Tibial artery (tissue), 4 donors: ENCODE measurements at regions not wholly inside any gene's neighbourhood (a gene's known extent, or its start where the extent isn't known, plus 50 kb on each side); places are given as distances from the start of the nearest gene placed in this dataset.

Experiments
- DNase-seq, 2 donors: peaks; one replicate each; pipeline ENCODE4 v3.0.0-alpha.2; 2019
- H3K27ac ChIP-seq, 2 donors: fragments of 200-600 bp; sonication (generic) in 1 of 2; 1 replicate in 1 of 2; 2 replicates in 1 of 2; pipeline ENCODE4 v1.5.1; 2018 to 2019; ENCODE audit warnings: mild to moderate bottlenecking in 1 of 2
- H3K27me3 ChIP-seq, 2 donors: fragments of 200-600 bp; sonication (generic) in 1 of 2; one replicate each; pipeline versions ENCODE4 v1.5.1 to v1.6.0; 2016 to 2019
- H3K36me3 ChIP-seq, 3 donors: fragments of 200-600 bp; sonication (generic) in 2 of 3; one replicate each; pipeline ENCODE4 v1.5.1; 2016 to 2019; ENCODE audit warnings: mild to moderate bottlenecking in 2 of 3
- H3K4me1 ChIP-seq, 4 donors: fragments of 200-600 bp; sonication (generic) in 2 of 4; 1 replicate in 3 of 4; 2 replicates in 1 of 4; pipeline ENCODE4 v1.5.1; 2016 to 2019
- H3K4me3 ChIP-seq, 2 donors: fragments of 200-600 bp; sonication (generic) in 1 of 2; 1 replicate in 1 of 2; 2 replicates in 1 of 2; pipeline ENCODE4 v1.5.1; 2018 to 2019; ENCODE audit warnings: mild to moderate bottlenecking in 2 of 2
- H3K9me3 ChIP-seq, 3 donors: fragments of 200-600 bp; sonication (generic) in 1 of 3; one replicate each; pipeline ENCODE4 v1.5.1; 2016 to 2019
- intact Hi-C: fragments of 100-400 bp; cut with DNase I; formaldehyde crosslinking; loops from one replicate; pipeline ENCODE4 v1.15.0; 2023; ENCODE audit warnings: low total_unique reads
- TF ChIP-seq, protein P1 (sequence below), 2 experiments: fragments of 200-600 bp in 1 of 2; fragments of 450-650 bp in 1 of 2; IDR thresholded peaks; one replicate each; pipeline ENCODE4 v1.5.1; 2017 to 2019; ENCODE audit warnings: antibody characterized with exemption in 2 of 2, mild to moderate bottlenecking in 1 of 2, moderate library complexity in 1 of 2

DNA sequence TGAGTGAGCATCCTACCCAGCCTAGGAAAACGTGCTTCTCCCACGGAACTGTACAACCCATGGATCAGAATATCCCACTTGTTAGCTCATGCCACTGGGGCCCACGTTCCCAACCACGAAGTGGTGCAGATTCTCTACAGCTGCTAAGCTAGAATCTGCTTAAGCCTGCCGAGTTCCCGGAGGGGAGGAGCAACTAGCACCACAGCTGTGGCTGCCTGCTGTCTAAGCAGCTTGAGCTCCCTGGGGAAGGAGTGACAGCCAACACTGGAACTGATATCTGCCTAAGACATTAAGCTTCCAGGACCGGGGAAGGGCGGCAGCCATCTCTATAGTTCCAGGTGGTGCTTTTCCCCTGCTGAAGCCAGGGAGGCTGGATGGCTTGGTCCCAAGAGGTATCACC, 334.7 kb upstream of the CHRM2 start:
- H3K27me3 ChIP-seq = no peaks in the 10 kb centered on the region
- no peaks in the 10 kb centered on the region for H3K4me1 ChIP-seq
- TF ChIP-seq, protein P1, sequence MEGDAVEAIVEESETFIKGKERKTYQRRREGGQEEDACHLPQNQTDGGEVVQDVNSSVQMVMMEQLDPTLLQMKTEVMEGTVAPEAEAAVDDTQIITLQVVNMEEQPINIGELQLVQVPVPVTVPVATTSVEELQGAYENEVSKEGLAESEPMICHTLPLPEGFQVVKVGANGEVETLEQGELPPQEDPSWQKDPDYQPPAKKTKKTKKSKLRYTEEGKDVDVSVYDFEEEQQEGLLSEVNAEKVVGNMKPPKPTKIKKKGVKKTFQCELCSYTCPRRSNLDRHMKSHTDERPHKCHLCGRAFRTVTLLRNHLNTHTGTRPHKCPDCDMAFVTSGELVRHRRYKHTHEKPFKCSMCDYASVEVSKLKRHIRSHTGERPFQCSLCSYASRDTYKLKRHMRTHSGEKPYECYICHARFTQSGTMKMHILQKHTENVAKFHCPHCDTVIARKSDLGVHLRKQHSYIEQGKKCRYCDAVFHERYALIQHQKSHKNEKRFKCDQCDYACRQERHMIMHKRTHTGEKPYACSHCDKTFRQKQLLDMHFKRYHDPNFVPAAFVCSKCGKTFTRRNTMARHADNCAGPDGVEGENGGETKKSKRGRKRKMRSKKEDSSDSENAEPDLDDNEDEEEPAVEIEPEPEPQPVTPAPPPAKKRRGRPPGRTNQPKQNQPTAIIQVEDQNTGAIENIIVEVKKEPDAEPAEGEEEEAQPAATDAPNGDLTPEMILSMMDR (IDR thresholded peaks at IDR 0.05) = no peak
- no peak overlapping the region for H3K4me3 ChIP-seq
- no peak overlapping the region for H3K27ac ChIP-seq
- no peaks in the 10 kb centered on the region for H3K36me3 ChIP-seq
- DNase-seq = no peak
- intact Hi-C loops = no loop called here
- peaks cover 0 to 10% (median 8%) of the 10 kb centered on the region in 3 donors for H3K9me3 ChIP-seq

DNA sequence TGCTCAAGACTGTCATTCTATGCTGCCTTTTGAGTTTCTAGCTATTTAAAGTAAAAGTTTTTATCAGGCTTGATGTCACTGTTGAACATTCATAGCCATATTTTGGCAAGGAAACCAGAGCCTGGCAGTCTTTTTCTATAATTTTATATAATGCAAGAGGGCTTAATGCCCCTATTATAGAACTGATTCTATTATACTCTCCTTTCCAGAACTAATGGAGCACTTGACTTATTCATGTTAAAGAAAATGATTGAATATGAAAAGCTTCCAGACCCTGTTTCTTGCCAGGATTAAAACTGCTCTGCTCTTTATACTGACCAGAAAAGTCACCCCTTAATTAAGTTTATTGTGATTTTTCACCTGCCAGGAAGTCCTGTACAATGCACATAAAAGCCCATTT, 337.6 kb upstream of the CHRM2 start:
- TF ChIP-seq, protein P1 (IDR thresholded peaks at IDR 0.05) = no peak
- intact Hi-C loops = no loop called here
- no peak for DNase-seq

DNA sequence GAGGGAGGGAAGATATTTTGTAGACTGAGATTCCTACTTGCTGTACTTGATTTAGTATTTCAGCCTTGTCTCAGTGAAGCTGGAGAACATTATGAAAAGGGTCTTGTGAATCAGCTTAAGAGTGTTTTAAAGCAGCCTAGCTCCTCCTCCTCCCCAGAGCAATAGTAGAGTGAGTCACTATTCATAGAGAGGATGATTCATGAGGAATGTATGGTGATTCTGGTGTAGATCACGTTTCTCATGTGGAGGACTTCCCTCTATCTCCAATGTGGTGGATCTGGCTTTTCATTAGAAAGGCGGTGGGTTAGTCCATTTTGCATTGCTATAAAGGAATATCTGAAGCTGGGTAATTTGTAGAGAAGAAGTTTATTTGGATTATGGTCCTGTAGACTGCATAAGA, 340.1 kb upstream of the CHRM2 start:
- TF ChIP-seq, protein P1 (IDR thresholded peaks at IDR 0.05) = no peak
- H3K4me1 ChIP-seq = no peaks in the 10 kb centered on the region
- H3K9me3 ChIP-seq = peaks cover 0 to 10% (median 0%) of the 10 kb centered on the region in 3 donors
- no peak for DNase-seq
- H3K4me3 ChIP-seq = no peak overlapping the region
- no peaks in the 10 kb centered on the region for H3K27me3 ChIP-seq
- no peaks in the 10 kb centered on the region for H3K36me3 ChIP-seq
- intact Hi-C loops = no loop called here
- no peak overlapping the region for H3K27ac ChIP-seq

More for the DNA sequence above, 337.6 kb upstream of the CHRM2 start:
- Histone ChIP-seq H3K9me3 (peaks cover 0 to 20% (median 0%) of the 10 kb centered on the region in 3 donors), H3K27ac (no peak overlapping the region), H3K27me3 (no peaks in the 10 kb centered on the region), H3K36me3 (no peaks in the 10 kb centered on the region), H3K4me3 (no peak overlapping the region), H3K4me1 (no peaks in the 10 kb centered on the region)

DNA sequence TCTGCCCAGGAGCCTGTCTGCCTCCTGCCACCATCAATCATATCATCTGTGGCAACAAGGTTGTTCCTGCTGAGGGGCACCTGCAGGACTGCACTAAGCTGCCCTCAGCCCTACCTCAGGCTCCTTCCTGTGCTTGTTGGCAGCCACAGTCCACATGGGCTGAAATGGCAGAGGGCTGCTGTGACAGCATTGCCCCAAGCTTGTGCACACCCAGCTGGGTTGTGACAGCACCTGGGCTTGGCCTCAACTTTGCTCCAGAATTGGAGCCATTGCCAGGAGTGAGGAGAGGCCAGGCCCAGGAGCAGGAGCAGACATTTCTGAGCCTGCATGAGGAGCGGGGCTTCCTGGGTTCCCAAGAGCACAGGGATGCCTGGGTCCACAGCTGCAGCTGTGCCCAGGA, 340.9 kb upstream of the CHRM2 start:
- Histone ChIP-seq H3K27me3 (no peaks in the 10 kb centered on the region), H3K4me1 (no peaks in the 10 kb centered on the region), H3K9me3 (peaks cover 0 to 10% (median 0%) of the 10 kb centered on the region in 3 donors), H3K4me3 (no peak overlapping the region), H3K27ac (no peak overlapping the region), H3K36me3 (no peaks in the 10 kb centered on the region)
- TF ChIP-seq, protein P1 (IDR thresholded peaks at IDR 0.05) = no peak
- DNase-seq = no peak
- intact Hi-C loops = no loop called here

DNA sequence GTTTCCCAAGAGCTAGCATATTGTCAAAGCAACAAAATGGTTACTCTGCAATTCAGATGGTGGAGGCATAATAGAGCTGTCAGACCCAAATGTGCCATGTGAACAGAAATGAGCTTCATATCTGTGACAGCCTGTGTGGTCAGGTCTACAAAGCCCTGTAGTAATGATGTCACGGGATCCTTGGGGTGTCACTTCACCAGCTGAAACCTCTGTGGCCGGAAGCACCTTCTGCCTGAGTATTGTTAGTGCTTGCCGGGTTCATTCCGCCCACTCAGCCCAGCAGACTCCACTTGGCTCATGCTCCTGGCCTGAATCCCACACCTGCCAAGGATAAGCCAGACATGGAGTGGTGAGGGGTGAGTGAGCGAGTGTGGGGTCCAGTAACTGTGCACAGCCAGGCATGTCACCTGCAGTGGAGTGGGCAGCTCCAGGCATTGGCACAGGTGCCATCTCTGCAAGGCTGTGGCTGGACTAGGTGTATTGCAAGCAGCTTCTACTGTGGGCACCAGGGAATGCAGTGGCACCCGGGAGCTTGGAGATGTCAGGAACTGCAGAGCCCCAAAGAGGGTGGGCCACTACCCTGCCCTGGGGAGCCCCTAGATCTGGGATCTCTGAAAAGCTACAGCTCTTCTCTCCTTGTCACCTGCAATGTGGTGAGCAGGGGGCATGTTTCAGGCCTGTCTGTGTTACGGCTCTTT, 341.9 kb upstream of the CHRM2 start:
- TF ChIP-seq, protein P1 (IDR thresholded peaks at IDR 0.05) = no peak
- intact Hi-C loops = no loop called here
- Histone ChIP-seq H3K9me3 (peaks cover 0 to 10% (median 0%) of the 10 kb centered on the region in 3 donors), H3K36me3 (no peaks in the 10 kb centered on the region), H3K4me3 (no peak overlapping the region), H3K27me3 (no peaks in the 10 kb centered on the region), H3K4me1 (no peaks in the 10 kb centered on the region), H3K27ac (no peak overlapping the region)
- no peak for DNase-seq
